Liver (tissue), 8 donors: ENCODE measurements at regions not wholly inside any gene's neighbourhood (a gene's known extent, or its start where the extent isn't known, plus 50 kb on each side); places are given as distances from the start of the nearest gene placed in this dataset.

ENCODE experiments used
- DNase-seq: peaks from one replicate; pipeline ENCODE4 v3.0.0-alpha.2; 2017; ENCODE audit warnings: low spot score
- H3K27ac ChIP-seq, 2 donors: one replicate each; pipeline ENCODE4 v1.7.0; 2013; ENCODE audit warnings: inconsistent platforms in 2 of 2, low read length in 2 of 2, control low read depth in 1 of 2, low read depth in 1 of 2, mild to moderate bottlenecking in 1 of 2
- H3K27me3 ChIP-seq, 4 donors: one replicate each; pipeline versions ENCODE4 v1.6.1 to v1.7.0; 2013; ENCODE audit warnings: low read length in 3 of 4, inconsistent platforms in 1 of 4, mild to moderate bottlenecking in 1 of 4, moderate library complexity in 1 of 4; ENCODE audit not compliant: control insufficient read depth in 4 of 4, insufficient read depth in 4 of 4
- H3K36me3 ChIP-seq, 4 donors: one replicate each; pipeline versions ENCODE4 v1.6.1 to v1.7.0; 2013; ENCODE audit warnings: low read length in 3 of 4, mild to moderate bottlenecking in 3 of 4, low read depth in 1 of 4, moderate library complexity in 1 of 4; ENCODE audit not compliant: control insufficient read depth in 4 of 4, insufficient read depth in 3 of 4
- H3K4me1 ChIP-seq, 4 donors: one replicate each; pipeline versions ENCODE4 v1.6.1 to v1.7.0; 2013; ENCODE audit warnings: low read length in 3 of 4, mild to moderate bottlenecking in 3 of 4, moderate library complexity in 1 of 4; ENCODE audit not compliant: control insufficient read depth in 4 of 4, insufficient read depth in 4 of 4
- H3K4me3 ChIP-seq, 3 donors: one replicate each; pipeline versions ENCODE4 v1.6.1 to v1.7.0; 2013; ENCODE audit warnings: low read length in 3 of 3, control low read depth in 1 of 3, low read depth in 1 of 3, mild to moderate bottlenecking in 1 of 3
- H3K9ac ChIP-seq, 2 donors: one replicate each; pipeline ENCODE4 v1.7.0; 2013; ENCODE audit warnings: low read length in 2 of 2, mild to moderate bottlenecking in 2 of 2, moderate library complexity in 2 of 2, control low read depth in 1 of 2, low read depth in 1 of 2
- H3K9me3 ChIP-seq, 4 donors: one replicate each; pipeline versions ENCODE4 v1.6.1 to v1.7.0; 2013; ENCODE audit warnings: low read length in 3 of 4; ENCODE audit not compliant: control insufficient read depth in 4 of 4
- EGR1 ChIP-seq, 2 donors: IDR thresholded peaks; 2 replicates each; pipeline ENCODE4 v1.6.1; 2016 to 2018; ENCODE audit warnings: antibody characterized with exemption in 2 of 2, low read depth in 2 of 2
- FOXA2 ChIP-seq: IDR thresholded peaks from 2 replicates; pipeline ENCODE4 v1.6.1; 2016; ENCODE audit warnings: antibody characterized with exemption
- GABPA ChIP-seq, 2 donors: IDR thresholded peaks in 1 of 2; conservative IDR thresholded peaks in 1 of 2; 2 replicates each; pipeline ENCODE4 v1.6.1; 2016; ENCODE audit warnings: antibody characterized with exemption in 2 of 2, mild to moderate bottlenecking in 1 of 2, moderate library complexity in 1 of 2
- HNF4G ChIP-seq: IDR thresholded peaks from 2 replicates; pipeline ENCODE4 v1.6.1; 2016; ENCODE audit warnings: antibody characterized with exemption
- JUND ChIP-seq, 2 donors: IDR thresholded peaks; 2 replicates each; pipeline ENCODE4 v1.6.1; 2016; ENCODE audit warnings: antibody characterized with exemption in 2 of 2
- NR2F2 ChIP-seq: IDR thresholded peaks from 2 replicates; pipeline ENCODE4 v1.6.1; 2016; ENCODE audit warnings: antibody characterized with exemption
- RAD21 ChIP-seq, 2 donors: IDR thresholded peaks; 2 replicates each; pipeline ENCODE4 v1.6.1; 2016; ENCODE audit warnings: antibody characterized with exemption in 2 of 2, mild to moderate bottlenecking in 2 of 2
- RXRA ChIP-seq, 2 donors: IDR thresholded peaks; 2 replicates each; pipeline ENCODE4 v1.6.1; 2017 to 2018; ENCODE audit warnings: antibody characterized with exemption in 2 of 2, mild to moderate bottlenecking in 1 of 2
- SP1 ChIP-seq: IDR thresholded peaks from 2 replicates; pipeline ENCODE4 v1.6.1; 2018; ENCODE audit warnings: antibody characterized with exemption, mild to moderate bottlenecking
- TAF1 ChIP-seq: conservative IDR thresholded peaks from 2 replicates; pipeline ENCODE4 v1.6.1; 2016; ENCODE audit warnings: antibody characterized with exemption, mild to moderate bottlenecking
- YY1 ChIP-seq: IDR thresholded peaks from 2 replicates; pipeline ENCODE4 v1.6.1; 2016; ENCODE audit warnings: antibody characterized with exemption, mild to moderate bottlenecking
- WGBS: extraction: QIAGEN DNeasy Blood & Tissue Kit; methylation state at CpG from one replicate; pipeline ENCODE4 v1.1.7; 2013; 5-methylcytosine and 5-hydroxymethylcytosine counted together
- TF ChIP-seq, protein P1 (sequence below): IDR thresholded peaks from 2 replicates; pipeline ENCODE4 v1.6.1; 2016; ENCODE audit warnings: antibody characterized with exemption
- TF ChIP-seq, protein P2 (sequence below): IDR thresholded peaks from 2 replicates; pipeline ENCODE4 v1.6.1; 2016; ENCODE audit warnings: antibody characterized with exemption, mild to moderate bottlenecking
- TF ChIP-seq, protein P3 (sequence below): fragments of 150-350 bp; IDR thresholded peaks from 2 replicates; pipeline ENCODE4 v1.5.1; 2017; ENCODE audit warnings: improper control_type of control experiment, low read depth, low read length; ENCODE audit not compliant: missing input control
- TF ChIP-seq, protein P4 (sequence below): IDR thresholded peaks from 2 replicates; pipeline ENCODE4 v1.6.1; 2016; ENCODE audit warnings: antibody characterized with exemption
- TF ChIP-seq, protein P5 (sequence below): IDR thresholded peaks from 2 replicates; pipeline ENCODE4 v1.6.1; 2016; ENCODE audit warnings: antibody characterized with exemption
- donor health status: healthy.
- donor health status: healthy.
- donor health status: healthy.
- donor health status: healthy.
- donor health status: healthy.

DNA sequence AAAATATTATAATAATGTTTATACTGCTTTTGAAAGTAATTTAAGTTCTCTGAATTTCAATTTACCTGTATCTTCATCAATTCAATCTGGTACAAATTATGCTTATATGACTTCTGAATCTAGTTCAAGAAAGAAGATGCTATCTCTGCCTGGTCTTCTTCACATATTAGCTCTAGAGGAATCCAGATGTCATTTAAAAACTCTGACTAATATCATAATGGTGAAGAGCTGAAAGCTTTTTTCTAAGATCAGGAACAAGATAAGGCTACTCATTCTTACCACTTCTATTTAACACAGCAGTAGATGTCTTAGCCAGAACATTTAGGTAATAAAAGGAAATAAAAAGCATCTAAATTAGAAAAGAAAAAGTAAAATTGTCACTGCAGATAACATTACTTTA lies 636.1 kb downstream of the ARAP2 start:
- TF ChIP-seq, protein P1, sequence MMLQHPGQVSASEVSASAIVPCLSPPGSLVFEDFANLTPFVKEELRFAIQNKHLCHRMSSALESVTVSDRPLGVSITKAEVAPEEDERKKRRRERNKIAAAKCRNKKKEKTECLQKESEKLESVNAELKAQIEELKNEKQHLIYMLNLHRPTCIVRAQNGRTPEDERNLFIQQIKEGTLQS = no peak
- TF ChIP-seq TAF1 (no peak), RAD21 (IDR thresholded peaks at IDR 0.05) (no peak), NR2F2 (no peak), GABPA (IDR thresholded peaks at IDR 0.05 in 1 of 2, conservative IDR thresholded peaks at IDR 0.05 in 1 of 2) (no peak), SP1 (no peak), YY1 (no peak), FOXA2 (no peak), EGR1 (IDR thresholded peaks at IDR 0.05; ENCODE audit: low read depth in 2 of 2) (no peak)
- TF ChIP-seq, protein P2, sequence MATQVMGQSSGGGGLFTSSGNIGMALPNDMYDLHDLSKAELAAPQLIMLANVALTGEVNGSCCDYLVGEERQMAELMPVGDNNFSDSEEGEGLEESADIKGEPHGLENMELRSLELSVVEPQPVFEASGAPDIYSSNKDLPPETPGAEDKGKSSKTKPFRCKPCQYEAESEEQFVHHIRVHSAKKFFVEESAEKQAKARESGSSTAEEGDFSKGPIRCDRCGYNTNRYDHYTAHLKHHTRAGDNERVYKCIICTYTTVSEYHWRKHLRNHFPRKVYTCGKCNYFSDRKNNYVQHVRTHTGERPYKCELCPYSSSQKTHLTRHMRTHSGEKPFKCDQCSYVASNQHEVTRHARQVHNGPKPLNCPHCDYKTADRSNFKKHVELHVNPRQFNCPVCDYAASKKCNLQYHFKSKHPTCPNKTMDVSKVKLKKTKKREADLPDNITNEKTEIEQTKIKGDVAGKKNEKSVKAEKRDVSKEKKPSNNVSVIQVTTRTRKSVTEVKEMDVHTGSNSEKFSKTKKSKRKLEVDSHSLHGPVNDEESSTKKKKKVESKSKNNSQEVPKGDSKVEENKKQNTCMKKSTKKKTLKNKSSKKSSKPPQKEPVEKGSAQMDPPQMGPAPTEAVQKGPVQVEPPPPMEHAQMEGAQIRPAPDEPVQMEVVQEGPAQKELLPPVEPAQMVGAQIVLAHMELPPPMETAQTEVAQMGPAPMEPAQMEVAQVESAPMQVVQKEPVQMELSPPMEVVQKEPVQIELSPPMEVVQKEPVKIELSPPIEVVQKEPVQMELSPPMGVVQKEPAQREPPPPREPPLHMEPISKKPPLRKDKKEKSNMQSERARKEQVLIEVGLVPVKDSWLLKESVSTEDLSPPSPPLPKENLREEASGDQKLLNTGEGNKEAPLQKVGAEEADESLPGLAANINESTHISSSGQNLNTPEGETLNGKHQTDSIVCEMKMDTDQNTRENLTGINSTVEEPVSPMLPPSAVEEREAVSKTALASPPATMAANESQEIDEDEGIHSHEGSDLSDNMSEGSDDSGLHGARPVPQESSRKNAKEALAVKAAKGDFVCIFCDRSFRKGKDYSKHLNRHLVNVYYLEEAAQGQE = no peak
- TF ChIP-seq, protein P3, sequence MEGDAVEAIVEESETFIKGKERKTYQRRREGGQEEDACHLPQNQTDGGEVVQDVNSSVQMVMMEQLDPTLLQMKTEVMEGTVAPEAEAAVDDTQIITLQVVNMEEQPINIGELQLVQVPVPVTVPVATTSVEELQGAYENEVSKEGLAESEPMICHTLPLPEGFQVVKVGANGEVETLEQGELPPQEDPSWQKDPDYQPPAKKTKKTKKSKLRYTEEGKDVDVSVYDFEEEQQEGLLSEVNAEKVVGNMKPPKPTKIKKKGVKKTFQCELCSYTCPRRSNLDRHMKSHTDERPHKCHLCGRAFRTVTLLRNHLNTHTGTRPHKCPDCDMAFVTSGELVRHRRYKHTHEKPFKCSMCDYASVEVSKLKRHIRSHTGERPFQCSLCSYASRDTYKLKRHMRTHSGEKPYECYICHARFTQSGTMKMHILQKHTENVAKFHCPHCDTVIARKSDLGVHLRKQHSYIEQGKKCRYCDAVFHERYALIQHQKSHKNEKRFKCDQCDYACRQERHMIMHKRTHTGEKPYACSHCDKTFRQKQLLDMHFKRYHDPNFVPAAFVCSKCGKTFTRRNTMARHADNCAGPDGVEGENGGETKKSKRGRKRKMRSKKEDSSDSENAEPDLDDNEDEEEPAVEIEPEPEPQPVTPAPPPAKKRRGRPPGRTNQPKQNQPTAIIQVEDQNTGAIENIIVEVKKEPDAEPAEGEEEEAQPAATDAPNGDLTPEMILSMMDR = no peak
- TF ChIP-seq, protein P4, sequence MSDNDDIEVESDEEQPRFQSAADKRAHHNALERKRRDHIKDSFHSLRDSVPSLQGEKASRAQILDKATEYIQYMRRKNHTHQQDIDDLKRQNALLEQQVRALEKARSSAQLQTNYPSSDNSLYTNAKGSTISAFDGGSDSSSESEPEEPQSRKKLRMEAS = no peak
- TF ChIP-seq, protein P5, sequence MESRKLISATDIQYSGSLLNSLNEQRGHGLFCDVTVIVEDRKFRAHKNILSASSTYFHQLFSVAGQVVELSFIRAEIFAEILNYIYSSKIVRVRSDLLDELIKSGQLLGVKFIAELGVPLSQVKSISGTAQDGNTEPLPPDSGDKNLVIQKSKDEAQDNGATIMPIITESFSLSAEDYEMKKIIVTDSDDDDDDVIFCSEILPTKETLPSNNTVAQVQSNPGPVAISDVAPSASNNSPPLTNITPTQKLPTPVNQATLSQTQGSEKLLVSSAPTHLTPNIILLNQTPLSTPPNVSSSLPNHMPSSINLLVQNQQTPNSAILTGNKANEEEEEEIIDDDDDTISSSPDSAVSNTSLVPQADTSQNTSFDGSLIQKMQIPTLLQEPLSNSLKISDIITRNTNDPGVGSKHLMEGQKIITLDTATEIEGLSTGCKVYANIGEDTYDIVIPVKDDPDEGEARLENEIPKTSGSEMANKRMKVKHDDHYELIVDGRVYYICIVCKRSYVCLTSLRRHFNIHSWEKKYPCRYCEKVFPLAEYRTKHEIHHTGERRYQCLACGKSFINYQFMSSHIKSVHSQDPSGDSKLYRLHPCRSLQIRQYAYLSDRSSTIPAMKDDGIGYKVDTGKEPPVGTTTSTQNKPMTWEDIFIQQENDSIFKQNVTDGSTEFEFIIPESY = no peak
- no peaks in the 10 kb centered on the region for H3K9me3 ChIP-seq
- no peak for DNase-seq
- no peak overlapping the region for H3K4me3 ChIP-seq
- no peaks in the 10 kb centered on the region for H3K36me3 ChIP-seq
- H3K4me1 ChIP-seq = no peaks in the 10 kb centered on the region
- no peak overlapping the region for H3K27ac ChIP-seq
- no peak overlapping the region for H3K9ac ChIP-seq
- H3K27me3 ChIP-seq = no peaks in the 10 kb centered on the region

DNA sequence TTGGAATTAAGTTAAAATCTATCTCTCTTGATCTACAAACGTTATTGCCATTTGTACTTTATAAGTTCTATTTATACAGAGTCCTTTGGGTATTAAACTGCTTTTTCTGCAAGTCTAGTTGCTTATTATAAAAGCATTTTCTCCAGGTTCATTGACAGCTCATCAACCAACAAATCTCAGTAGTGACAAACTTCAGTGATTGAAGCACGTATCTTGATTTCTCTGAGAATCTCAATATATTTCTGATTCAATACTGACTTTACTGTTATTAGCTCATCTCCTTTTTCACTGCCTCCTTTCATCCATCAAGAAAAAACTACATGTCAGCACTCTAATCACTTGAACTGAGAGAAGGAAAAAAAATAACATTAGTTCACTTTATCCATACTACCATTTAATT lies 630.2 kb downstream of the ARAP2 start:
- DNase-seq = no peak
- WGBS = 43% methylated on average over 2 of the region's 2 CpGs
- Histone ChIP-seq H3K9ac (no peak overlapping the region), H3K9me3 (no peaks in the 10 kb centered on the region), H3K27ac (no peak overlapping the region), H3K27me3 (no peaks in the 10 kb centered on the region), H3K4me1 (no peaks in the 10 kb centered on the region), H3K36me3 (no peaks in the 10 kb centered on the region), H3K4me3 (no peak overlapping the region)
- TF ChIP-seq, protein P3 = no peak
- no peak for TF ChIP-seq JUND (IDR thresholded peaks at IDR 0.05)
- TF ChIP-seq HNF4G = no peak
- no peak for TF ChIP-seq RXRA (IDR thresholded peaks at IDR 0.05)
- TF ChIP-seq YY1 = no peak
- TF ChIP-seq NR2F2 = no peak
- no peak for TF ChIP-seq TAF1
- TF ChIP-seq, protein P2 = no peak
- TF ChIP-seq GABPA (IDR thresholded peaks at IDR 0.05 in 1 of 2, conservative IDR thresholded peaks at IDR 0.05 in 1 of 2) = no peak
- TF ChIP-seq SP1 = no peak
- TF ChIP-seq, protein P1 = no peak
- no peak for TF ChIP-seq EGR1 (IDR thresholded peaks at IDR 0.05; ENCODE audit: low read depth in 2 of 2)
